H1 (cell line): ENCODE measurements at regions not wholly inside any gene's neighbourhood (a gene's known extent, or its start where the extent isn't known, plus 50 kb on each side); places are given as distances from the start of the nearest gene placed in this dataset.

ENCODE experiments used
- FOSL1 ChIP-seq: IDR thresholded peaks from 2 replicates; pipeline ENCODE4 v1.6.1; 2011; ENCODE audit warnings: mild to moderate bottlenecking, low read depth, low read length, moderate library complexity; ENCODE audit not compliant: insufficient read depth
- JUND ChIP-seq: IDR thresholded peaks from 2 replicates; pipeline ENCODE4 v1.6.1; 2011; ENCODE audit warnings: mild to moderate bottlenecking, improper control_type of control experiment, low read length
- KDM1A ChIP-seq: fragments of 200-600, 300-600 bp; sonication (generic); IDR thresholded peaks from 2 replicates; pipeline ENCODE4 v1.7.1; 2016; ENCODE audit warnings: mild to moderate bottlenecking, low read length, borderline replicate concordance
- NRF1 ChIP-seq: IDR thresholded peaks from 2 replicates; pipeline ENCODE4 v1.6.1; 2011; ENCODE audit warnings: mild to moderate bottlenecking, low read depth, low read length, improper control_type of control experiment
- TAF7 ChIP-seq: optimal IDR thresholded peaks from 2 replicates; pipeline ENCODE3; 2011; ENCODE audit warnings: low read depth, mild to moderate bottlenecking, inconsistent platforms, low read length, moderate library complexity, borderline replicate concordance

GRCh38 chr2:152254486-152254885 lies 78.9 kb upstream of the STAM2 start (continued):
- no peak for TF ChIP-seq NRF1
- no peak for TF ChIP-seq JUND
- TF ChIP-seq FOSL1: no peak
- TF ChIP-seq KDM1A: no peak
- no peak for TF ChIP-seq TAF7
